ENCODE measurements at regions not wholly inside any gene's neighbourhood (a gene's known extent, or its start where the extent isn't known, plus 50 kb on each side); places are given as distances from the start of the nearest gene placed in this dataset.
A peak's percentile ranks its signal among the peaks of the same experiment; 100 is the strongest.

GRCh38 chr3:6266135-6266534 is 594.8 kb upstream of the GRM7 start:
- no peak overlapping the region for H3K4me3 ChIP-seq
- FAIRE-seq (no peak), ATAC-seq (no peak), DNase-seq (ENCODE audit: low read depth in 1 of 2, low spot score in 1 of 2) (no peak)
- H3K9me3 ChIP-seq = no peaks in the 10 kb centered on the region
- 1% methylated on average over 5 of the region's 5 CpGs for WGBS (ENCODE audit: missing lambda C conversion rate)
- no peaks in the 10 kb centered on the region for H3K4me1 ChIP-seq
- H3K27ac ChIP-seq = no peak overlapping the region
- ChIA-PET CTCF (no interaction called here), POLR2A (no interaction called here)
- TF ChIP-seq, protein P1, sequence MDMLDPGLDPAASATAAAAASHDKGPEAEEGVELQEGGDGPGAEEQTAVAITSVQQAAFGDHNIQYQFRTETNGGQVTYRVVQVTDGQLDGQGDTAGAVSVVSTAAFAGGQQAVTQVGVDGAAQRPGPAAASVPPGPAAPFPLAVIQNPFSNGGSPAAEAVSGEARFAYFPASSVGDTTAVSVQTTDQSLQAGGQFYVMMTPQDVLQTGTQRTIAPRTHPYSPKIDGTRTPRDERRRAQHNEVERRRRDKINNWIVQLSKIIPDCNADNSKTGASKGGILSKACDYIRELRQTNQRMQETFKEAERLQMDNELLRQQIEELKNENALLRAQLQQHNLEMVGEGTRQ (IDR thresholded peaks at IDR 0.05) = peak; percentile 38; the same call in 1 of the 2 replicates
- no peak for TF ChIP-seq ZSCAN20 (CRISPR knock-in tag; IDR thresholded peaks at IDR 0.05)
- no peak overlapping the region for H3K4me2 ChIP-seq

GRCh38 chr3:6273878-6274277 is 587.0 kb upstream of the GRM7 start:
- no peaks in the 10 kb centered on the region for H3K4me1 ChIP-seq
- ChIA-PET CTCF (no interaction called here), POLR2A (no interaction called here)
- H3K4me2 ChIP-seq = no peak overlapping the region
- no peaks in the 10 kb centered on the region for H3K9me3 ChIP-seq
- H3K27ac ChIP-seq = no peak overlapping the region
- no peak for ATAC-seq
- DNase-seq (ENCODE audit: low read depth in 1 of 2, low spot score in 1 of 2) = no peak
- FAIRE-seq = no peak
- no peak for TF ChIP-seq TP53 (CRISPR knock-in tag; IDR thresholded peaks at IDR 0.05)
- TF ChIP-seq, protein P2, sequence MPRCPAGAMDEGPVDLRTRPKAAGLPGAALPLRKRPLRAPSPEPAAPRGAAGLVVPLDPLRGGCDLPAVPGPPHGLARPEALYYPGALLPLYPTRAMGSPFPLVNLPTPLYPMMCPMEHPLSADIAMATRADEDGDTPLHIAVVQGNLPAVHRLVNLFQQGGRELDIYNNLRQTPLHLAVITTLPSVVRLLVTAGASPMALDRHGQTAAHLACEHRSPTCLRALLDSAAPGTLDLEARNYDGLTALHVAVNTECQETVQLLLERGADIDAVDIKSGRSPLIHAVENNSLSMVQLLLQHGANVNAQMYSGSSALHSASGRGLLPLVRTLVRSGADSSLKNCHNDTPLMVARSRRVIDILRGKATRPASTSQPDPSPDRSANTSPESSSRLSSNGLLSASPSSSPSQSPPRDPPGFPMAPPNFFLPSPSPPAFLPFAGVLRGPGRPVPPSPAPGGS (IDR thresholded peaks at IDR 0.05) = no peak
- TF ChIP-seq POLR2AphosphoS2 (conservative IDR thresholded peaks at IDR 0.05; ENCODE audit: low read length) = no peak
- no peak for TF ChIP-seq BHLHE40 (IDR thresholded peaks at IDR 0.05; ENCODE audit: low read depth, low read length)
- TF ChIP-seq JUN (IDR thresholded peaks at IDR 0.05) = no peak
- no peak for TF ChIP-seq PHF8 (IDR thresholded peaks at IDR 0.05; ENCODE audit: borderline replicate concordance, low read depth)
- no peak for TF ChIP-seq HOXB13 (CRISPR knock-in tag; IDR thresholded peaks at IDR 0.05; ENCODE audit: low read depth)
- TF ChIP-seq HOXA7 (CRISPR knock-in tag; IDR thresholded peaks at IDR 0.05) = no peak
- TF ChIP-seq SMC3 (IDR thresholded peaks at IDR 0.05) = no peak
- no peak for TF ChIP-seq GATA3 (IDR thresholded peaks at IDR 0.05; ENCODE audit: borderline replicate concordance)
- TF ChIP-seq REST (IDR thresholded peaks at IDR 0.05) = no peak
- WGBS (ENCODE audit: missing lambda C conversion rate) = 4% methylated on average over 3 of the region's 3 CpGs
- no peak overlapping the region for H3K4me3 ChIP-seq

GRCh38 chr3:6281662-6282061 is 579.3 kb upstream of the GRM7 start:
- no peak overlapping the region for H3K4me2 ChIP-seq
- POLR2A ChIA-PET = no interaction called here
- H3K4me1 ChIP-seq = no peaks in the 10 kb centered on the region
- ATAC-seq (no peak), FAIRE-seq (no peak), DNase-seq (ENCODE audit: low read depth in 1 of 2, low spot score in 1 of 2) (no peak)
- CTCF ChIA-PET = no interaction called here
- TF ChIP-seq BHLHE40 (IDR thresholded peaks at IDR 0.05; ENCODE audit: low read depth, low read length) (no peak), POLR2AphosphoS2 (conservative IDR thresholded peaks at IDR 0.05; ENCODE audit: low read length) (no peak), CEBPB (IDR thresholded peaks at IDR 0.05) (no peak)
- TF ChIP-seq, protein P3, sequence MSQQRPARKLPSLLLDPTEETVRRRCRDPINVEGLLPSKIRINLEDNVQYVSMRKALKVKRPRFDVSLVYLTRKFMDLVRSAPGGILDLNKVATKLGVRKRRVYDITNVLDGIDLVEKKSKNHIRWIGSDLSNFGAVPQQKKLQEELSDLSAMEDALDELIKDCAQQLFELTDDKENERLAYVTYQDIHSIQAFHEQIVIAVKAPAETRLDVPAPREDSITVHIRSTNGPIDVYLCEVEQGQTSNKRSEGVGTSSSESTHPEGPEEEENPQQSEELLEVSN (IDR thresholded peaks at IDR 0.05; ENCODE audit: borderline replicate concordance, low read depth) = no peak
- TF ChIP-seq, protein P4, sequence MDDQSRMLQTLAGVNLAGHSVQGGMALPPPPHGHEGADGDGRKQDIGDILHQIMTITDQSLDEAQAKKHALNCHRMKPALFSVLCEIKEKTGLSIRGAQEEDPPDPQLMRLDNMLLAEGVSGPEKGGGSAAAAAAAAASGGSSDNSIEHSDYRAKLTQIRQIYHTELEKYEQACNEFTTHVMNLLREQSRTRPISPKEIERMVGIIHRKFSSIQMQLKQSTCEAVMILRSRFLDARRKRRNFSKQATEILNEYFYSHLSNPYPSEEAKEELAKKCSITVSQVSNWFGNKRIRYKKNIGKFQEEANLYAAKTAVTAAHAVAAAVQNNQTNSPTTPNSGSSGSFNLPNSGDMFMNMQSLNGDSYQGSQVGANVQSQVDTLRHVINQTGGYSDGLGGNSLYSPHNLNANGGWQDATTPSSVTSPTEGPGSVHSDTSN (IDR thresholded peaks at IDR 0.05) = no peak
- no peaks in the 10 kb centered on the region for H3K9me3 ChIP-seq
- H3K4me3 ChIP-seq = no peak overlapping the region
- H3K27ac ChIP-seq = no peak overlapping the region

All from A549 (cell line).